ENCODE measurements at regions not wholly inside any gene's neighbourhood (a gene's known extent, or its start where the extent isn't known, plus 50 kb on each side); places are given as distances from the start of the nearest gene placed in this dataset.
"Not testable (repeated sequence)": the region's sequence is repeated elsewhere in the genome, so short reads cannot be mapped to it uniquely, and the experiment has no call there.

DNA sequence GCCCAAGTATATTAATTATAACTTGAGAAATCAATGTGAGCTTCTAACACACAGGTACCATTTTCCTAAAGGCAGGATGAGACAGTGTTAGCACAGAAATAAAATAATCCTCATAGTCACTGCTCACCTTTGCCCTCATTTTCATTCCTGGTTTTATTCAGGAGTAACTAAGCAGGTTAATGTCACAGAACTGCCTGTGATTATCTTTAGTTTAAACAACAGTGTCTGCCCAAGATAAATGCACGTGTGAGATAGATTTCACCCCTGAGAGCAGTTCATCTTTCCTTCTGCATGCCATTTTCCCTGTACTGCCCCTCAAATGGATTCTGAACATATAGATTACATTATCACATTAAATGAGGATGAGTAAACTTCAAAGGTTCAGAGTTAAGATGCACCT, 250.7 kb downstream of the RMST start:
- no peak for DNase-seq (ENCODE audit: low read depth)

DNA sequence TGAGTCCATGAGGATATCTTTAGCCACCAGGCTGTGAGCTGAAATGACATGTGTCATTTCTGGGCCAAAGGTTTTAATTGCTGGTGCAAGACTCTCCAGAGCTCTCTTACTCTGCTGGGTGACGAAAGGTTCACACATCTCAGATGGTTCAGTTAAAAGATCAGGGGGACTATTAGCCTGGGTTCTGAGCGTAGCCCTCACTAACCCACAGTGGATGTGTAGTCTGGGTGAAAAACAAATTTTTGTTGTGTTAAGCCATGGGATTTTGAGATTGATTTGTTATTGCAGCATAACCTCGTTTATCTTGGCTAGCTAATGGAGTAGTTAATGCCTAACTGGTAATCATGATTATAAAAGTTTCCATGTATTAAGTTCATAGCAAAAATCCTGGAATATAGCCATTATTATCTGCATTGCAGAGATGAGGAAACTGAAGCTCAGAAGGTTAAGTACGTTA, 251.5 kb downstream of the RMST start:
- DNase-seq (ENCODE audit: low read depth), result no peak

DNA sequence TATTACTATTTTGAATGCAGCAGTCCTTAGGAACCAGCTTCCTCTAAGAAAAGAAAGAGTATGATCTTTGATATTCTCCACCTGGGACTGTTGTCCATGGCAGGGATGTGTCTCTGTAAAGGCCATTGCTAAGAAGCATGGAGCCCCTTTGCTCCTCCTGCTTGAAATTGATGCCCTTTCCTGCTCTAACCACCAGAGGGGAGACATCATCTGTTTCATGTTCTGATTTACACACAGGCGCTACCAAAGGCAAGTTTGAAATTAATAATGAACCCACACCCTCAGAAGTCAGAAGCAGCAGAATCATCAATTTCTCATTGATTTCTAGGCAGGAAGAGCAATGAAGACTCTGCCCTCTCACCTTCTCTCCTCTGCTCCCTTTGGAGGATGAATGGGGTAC, 253.8 kb downstream of the RMST start:
- DNase-seq (ENCODE audit: low read depth), result no peak

DNA sequence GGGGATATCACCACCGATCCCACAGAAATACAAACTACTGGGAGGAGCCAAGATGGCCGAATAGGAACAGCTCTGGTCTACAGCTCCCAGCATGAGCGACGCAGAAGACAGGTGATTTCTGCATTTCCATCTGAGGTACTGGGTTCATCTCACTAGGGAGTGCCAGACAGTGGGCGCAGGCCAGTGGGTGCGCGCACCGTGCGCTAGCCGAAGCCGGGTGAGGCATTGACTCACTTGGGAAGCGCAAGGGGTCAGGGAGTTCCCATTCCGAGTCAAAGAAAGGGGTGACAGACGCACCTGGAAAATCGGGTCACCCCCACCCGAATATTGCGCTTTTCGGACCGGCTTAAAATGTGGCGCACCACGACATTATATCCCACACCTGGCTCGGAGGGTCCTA, 261.2 kb downstream of the RMST start:
- not testable (repeated sequence) for DNase-seq (ENCODE audit: low read depth)

DNA sequence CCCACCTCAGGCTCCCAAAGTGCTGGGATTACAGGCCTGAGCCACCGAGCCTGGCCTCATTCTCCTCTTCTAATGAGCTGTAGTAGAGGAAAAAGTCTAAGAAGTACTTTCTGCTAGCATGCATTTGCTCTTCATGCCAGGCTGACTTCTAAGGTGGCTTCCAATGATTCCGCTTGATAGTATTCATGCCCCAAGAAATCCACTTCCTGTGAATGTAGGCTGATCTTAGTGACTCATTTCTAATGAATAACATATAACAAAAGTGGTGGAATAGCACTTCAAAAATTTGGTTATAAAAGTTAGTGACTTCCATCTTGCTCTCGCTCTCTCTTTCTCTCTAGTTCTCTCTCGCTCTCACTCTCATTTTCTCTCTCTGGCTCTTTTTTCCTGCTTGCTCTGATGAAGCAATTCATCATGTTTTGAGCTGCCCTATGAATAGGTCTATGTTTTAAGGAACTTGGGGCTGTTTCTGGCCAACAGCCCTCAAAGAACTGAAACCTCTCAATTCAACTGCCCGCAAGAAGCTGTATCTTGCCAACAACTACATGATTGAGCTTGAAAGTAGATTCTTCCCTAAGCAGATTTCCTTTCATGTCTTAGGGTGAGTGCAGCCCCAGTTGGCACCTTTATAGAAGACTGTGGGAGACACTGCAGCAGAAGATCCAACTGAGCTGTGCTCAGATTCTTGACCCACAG, 282.9 kb downstream of the RMST start:
- DNase-seq (ENCODE audit: low read depth), result no peak

DNA sequence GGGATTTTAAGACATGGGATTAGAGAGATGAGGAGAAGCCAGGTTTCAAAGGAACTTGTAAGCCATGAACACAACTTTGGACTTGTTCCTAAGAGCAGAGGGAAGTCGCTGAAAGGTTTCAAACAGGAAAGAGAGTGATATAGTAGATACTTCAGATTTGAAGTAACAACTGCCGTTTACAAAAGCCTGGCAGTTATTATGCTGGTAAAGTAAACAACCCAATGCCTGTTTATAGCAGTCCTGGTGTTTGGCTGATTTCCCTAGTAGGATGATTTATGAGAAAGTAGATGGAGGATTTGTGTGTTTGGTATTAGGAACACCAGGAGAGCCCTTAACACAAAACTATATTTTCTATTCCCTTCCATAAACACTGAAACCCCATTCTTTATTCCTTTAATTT, 285.7 kb downstream of the RMST start:
- no peak for DNase-seq (ENCODE audit: low read depth)

DNA sequence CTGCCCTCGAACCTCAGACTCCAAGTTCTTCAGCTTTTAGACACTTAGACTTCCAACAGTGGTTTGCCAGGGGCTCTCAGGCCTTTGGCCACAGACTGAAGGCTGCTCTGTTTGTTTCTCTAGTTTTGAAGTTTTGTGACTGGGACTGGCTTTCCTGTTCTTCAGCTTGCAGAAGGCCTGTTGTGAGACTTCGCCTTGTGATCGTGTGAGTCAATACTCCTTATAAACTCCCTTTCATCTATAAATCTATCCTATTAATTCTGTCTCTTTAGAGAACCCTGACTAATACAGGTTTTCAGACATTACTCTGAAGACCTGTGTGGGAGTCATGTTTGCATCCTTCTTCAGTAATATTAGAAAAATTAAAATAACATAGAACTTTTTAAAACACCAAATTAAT, 289.1 kb downstream of the RMST start:
- no peak for DNase-seq (ENCODE audit: low read depth)

DNA sequence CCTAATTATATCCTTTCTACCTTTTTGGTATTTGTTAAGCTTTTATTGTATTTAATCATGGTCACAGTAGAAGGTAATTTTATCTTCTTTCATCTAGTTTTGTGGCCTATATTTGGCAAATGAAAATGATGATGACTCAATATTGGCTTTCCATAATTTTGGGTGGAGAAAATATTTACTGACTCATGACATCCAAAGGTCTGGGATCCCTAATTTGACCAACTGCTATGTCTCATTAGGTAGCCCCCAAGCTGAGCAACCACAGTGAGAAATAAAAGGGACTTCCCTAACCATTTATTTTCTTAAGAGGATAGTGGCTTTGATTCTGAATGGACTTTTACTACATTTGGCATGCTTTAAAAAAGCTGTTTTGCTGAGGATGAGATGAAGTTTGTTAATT, 289.5 kb downstream of the RMST start:
- DNase-seq (ENCODE audit: low read depth), result no peak

DNA sequence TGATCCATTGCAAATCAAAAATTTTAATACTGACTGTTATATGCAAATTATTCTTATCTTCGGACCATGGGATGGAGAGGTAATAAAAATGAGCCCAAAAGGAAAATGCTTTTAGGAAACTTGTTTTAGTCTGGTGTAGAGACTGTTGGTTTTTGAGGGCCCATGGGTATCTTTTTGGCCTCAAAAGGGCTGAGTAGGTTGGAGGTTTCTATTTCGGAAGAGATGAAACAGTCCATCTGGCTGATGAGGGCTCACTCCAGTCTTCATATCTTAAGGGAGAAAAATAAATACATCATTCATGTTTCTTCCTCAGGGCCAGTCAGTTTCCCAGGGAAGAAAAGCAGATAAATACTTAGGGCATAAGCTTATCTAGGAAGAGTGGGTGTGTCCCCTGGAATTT, 290.7 kb downstream of the RMST start:
- no peak for DNase-seq (ENCODE audit: low read depth)

DNA sequence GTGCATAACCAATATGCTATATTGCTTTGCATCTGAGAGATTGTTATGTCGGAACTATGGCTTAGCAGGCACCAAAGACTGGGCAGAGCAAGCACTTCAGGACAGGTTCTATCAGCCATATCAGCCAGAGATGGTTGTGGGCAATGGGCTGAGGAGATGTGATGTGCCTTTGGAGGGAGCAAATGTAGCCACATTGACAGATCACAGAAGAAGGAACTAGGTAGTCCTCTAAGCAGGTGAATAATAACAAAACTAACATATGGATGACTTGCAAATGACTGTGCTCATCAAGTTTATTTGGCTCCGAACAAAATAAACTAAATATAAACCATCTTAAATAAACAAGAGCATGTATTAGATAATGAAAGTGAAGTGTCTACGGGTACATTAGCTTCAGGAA, 291.7 kb downstream of the RMST start:
- DNase-seq (ENCODE audit: low read depth), result no peak

DNA sequence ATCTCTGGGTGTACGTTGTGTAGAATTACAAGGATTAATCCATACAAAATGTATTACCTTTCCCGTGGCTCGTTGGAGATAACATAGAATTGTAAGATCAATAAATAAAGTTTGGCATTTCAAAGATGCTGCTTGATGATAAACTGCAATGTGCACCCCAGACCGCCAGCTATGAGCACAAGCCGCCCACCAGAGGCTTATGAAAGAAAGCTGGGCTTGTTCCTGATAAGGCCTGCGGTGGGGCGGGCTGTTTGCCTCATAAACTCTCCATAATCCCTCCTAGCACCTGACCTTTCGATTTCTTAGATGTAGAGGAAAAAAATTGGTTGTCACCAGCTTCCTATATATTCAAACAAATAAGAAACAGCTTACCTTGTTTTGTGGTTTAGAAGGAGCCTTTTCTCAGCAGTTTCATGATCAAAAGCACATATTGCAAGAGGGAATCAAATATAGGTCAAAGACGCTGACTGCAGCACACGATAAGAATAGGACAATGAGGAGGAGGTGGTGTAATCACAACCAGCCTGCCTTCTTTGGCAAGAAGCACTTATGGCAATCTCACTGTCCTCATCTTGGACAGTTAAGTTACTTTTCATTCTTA, 293.6 kb downstream of the RMST start:
- DNase-seq (ENCODE audit: low read depth), result no peak

DNA sequence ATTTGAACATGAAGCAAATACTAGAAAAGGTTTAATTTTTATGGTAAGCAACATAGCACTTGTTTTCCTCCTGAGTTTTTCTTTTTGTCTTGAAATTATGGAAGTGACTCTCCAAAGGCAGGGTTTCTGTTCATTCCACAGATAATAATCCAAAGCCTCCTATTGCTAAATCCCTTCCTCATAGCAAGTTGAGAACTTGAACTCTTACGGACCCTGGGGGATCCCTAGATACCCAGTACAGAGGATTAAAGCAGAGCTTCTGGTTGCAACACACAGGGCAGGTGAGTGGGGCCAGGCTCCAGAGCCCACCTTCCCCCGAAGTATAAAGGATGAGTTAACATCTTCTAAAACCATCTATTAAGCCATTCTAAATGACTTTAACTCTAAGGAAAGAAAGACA, 294.1 kb downstream of the RMST start:
- DNase-seq (ENCODE audit: low read depth), result no peak

DNA sequence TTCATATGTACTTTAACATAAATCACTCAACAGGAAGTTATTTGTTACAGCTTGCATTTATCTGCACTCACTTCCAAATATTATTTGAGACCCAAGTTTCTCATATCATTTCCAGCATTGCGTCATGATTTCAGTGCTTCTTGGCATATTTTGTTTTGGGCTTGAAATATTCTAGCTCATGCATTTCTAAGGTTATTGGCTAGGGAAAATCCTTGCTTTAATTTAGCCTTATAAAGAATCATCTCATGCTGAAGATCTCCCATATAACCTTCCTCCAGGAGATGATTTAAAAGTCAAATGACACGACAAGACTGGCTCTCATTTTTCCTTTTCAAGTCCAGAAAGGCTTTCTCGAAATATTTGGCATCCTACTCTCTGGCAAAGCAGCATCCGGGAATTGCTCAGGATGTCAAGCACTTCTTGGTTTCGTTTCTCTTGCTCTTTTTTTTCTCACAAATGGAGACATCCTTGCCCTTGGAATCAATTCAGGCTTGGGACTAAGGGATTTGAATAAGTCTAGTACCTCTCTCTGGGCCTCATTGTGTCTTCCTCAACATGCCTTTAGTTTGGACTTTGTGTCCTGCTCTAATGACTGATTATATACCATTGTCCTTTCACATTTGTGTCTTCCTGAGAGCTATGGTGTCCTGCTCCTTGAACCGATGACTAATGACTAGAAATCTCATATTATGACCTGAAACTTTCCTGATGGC, 295.0 kb downstream of the RMST start:
- no peak for DNase-seq (ENCODE audit: low read depth)

DNA sequence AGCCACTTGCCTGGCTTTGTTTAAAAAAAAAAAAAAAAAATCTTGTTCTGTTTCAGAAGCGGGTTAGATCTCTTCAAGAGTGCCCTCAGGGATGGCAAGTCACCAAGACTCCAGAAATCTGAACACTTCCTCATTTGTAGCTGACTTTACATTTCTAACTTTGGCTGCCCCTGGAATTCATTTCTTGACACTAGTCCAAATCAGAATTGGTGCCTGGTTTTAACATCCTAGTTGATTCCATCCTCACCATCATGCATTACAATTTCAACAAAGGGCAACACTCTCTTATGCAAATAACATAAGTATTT, 295.5 kb downstream of the RMST start:
- no peak for DNase-seq (ENCODE audit: low read depth)

DNA sequence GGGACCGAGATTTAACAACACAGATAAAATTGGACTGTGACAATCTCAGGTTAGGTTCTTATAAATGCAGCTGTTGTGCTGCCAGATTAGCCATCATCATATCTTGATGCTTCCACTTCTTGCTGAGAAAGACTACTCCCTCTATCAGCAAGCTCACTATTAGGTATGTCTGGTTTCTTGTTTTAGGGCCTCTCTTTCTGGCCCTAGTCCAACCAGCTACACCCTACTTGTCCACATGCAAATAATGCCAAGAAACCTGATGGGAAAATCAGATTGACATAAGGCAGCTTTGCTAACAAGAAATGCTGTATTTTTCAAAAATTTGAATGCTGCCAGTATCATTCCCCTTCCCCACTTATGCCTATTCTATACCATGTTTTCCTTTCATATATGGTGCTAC, 296.0 kb downstream of the RMST start:
- DNase-seq (ENCODE audit: low read depth), result no peak

DNA sequence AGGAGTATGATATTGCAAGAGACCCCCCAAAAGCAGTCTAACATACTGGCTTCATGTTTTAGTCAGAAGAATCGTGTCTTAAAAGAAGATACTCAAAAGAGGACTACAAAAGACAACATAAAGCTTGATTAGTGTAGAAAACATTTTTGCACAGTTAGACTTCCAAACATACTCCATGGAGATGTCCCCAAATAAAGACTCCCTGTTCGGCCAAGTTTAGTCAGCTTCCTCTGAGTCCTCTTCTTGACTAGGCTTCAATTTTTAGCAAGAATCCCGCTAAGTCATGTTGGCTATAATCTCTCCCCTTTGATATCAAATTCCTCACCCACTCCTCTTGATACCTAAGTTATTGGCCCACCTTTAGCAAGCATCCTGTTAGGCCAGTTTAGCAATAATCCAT, 298.0 kb downstream of the RMST start:
- DNase-seq (ENCODE audit: low read depth), result no peak

DNA sequence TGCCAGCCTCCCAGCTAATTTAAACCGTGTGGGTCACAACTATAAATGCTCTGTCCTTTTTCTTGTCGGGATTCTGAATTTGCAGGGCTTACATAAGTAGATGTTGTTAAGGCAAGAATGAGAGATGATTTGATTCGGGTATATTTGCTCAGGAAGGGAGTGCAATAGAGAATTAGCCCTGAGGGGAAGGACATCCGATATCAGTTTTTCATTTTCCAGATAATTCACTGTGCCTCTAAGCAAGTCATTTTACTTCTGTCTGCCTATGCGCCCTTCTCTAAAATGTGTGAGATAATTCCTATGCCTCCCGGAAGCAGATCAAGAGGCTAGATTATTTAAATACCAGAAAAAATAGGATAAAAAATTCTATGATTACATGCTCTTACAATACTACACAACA, 300.5 kb downstream of the RMST start:
- no peak for DNase-seq (ENCODE audit: low read depth)

DNA sequence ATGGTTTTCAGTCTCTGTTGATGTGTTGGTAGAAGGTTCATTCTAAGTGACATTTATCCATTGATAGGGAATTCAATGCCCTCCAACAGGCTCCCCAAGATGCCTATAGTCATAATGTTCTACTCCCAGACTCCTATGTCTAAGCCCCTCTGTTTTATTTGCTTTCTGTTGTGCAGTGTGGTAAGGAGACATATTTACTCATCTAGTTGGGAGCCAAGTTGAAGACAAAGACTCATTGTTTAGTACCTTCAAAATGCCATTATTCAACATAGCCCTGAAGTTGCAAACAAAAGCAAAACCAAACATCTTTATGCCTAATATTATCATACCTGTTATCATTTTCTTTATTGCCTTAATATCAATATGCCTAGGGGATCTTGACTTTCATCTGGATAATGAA, 302.1 kb downstream of the RMST start:
- DNase-seq (ENCODE audit: low read depth), result no peak

DNA sequence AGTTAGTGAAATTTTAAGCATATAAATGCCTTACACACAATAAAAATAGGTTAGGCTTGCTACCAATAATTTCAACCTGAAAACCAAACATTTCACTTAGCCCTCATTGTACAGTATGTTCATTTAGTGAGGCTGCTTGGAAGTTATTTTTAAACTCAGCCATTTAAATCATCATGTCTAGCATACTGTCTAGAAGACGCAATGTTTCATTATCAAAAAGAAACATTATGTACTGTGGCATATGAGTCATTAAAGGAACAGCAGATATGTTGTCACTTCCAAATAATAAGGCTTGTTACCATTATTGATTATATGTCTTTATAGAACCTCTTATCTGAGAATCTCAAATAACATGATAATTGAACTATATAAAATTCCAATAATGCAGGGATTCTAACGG, 304.7 kb downstream of the RMST start:
- no peak for DNase-seq (ENCODE audit: low read depth)

DNA sequence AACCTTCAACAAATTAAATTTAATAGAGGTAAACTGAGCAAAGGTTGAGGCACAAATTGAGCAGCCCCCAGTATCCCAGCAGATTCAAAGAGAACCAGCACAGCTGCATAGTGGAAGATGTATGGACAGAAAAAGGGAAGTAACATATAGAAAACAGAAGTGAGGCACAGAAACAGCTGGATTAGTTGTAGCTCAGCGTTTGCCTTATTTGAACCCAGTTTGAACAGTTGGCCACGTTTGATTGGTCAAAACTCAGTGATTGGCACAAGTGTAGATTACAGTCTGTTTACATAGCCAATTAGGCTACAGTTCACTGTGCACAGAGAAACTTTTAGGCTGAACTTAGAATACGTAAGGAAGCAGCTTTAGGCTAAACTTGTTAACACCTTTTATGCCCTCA, 315.5 kb downstream of the RMST start:
- DNase-seq (ENCODE audit: low read depth), result no peak

DNA sequence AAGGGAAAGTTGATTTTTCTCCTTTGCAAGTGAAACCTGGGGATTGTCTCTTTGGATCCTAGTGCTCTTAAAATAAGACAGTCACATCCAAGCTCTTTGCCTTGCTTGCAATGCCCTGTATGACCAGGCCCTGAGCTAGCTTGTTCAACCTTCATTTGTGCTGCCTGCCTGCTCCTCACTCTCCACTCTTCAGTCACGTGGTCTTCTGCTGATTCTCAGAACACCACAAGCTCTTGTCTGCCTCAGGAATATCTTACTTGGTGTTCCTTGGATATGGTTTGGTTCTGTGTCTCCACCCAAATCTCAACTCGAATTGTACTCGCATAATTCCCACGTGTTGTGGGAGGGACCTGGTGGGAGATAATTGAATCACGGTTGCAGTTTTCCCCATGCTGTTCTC, 318.7 kb downstream of the RMST start:
- no peak for DNase-seq (ENCODE audit: low read depth)

DNA sequence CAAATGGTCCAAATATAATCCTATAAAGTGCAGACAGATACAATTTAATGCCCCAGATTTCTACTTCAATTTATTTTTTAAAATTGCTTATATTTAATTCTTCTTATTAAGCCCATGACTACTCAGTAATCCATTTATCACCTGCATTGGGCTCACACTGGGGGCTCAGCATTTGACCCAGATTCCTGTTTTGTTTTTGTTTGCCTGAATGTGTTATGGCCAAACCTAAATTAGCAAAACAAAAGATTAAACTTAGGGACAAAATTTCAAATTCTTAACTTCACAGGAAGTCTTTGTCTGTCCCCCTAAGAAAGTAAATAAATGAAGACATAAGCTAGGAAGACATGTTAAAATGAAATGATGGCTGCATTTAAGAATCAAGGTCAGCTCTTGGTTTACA, 322.3 kb downstream of the RMST start:
- no peak for DNase-seq (ENCODE audit: low read depth)

DNA sequence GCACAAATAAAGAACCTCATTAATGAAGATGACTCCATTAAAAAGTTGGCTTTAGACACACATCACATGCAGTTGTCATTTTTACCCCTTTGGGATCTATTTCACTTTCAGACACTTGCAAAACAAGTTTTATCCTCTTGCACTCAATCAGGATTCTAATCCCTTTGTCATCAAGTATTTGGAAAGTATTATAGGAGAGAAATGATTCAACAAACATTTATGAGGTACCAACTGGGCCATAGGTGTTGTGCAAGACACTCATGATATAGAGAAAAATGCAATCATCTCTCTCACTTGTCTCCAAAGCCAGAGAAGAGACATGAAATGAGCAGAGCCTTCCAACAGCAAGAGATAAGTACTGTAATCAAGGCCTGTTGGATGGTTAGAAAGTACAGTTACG, 327.7 kb downstream of the RMST start:
- no peak for DNase-seq (ENCODE audit: low read depth)

DNA sequence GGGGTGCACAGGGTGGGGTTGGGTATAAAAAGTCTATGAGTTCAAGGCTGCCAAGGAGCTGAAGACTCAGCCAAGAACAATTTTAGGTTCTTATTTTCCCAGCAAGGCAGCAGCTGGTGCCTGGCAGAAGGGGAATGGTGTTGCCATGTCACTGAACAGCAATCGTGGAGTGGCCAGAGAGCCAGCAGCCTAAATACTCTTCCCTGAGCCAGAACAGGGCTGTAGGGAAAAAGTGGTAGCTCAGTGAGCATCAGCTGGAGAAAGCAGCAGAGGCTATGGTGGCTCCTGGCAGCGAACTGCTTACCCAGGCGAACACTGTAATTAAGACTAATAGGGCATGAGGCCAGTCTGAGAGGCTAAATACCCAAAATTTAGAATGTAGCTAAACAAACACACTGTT, 334.9 kb downstream of the RMST start:
- no peak for DNase-seq (ENCODE audit: low read depth)

Data from fibroblast of gingiva (primary cell).